ENCODE measurements at regions not wholly inside any gene's neighbourhood (a gene's known extent, or its start where the extent isn't known, plus 50 kb on each side); places are given as distances from the start of the nearest gene placed in this dataset.

DNA sequence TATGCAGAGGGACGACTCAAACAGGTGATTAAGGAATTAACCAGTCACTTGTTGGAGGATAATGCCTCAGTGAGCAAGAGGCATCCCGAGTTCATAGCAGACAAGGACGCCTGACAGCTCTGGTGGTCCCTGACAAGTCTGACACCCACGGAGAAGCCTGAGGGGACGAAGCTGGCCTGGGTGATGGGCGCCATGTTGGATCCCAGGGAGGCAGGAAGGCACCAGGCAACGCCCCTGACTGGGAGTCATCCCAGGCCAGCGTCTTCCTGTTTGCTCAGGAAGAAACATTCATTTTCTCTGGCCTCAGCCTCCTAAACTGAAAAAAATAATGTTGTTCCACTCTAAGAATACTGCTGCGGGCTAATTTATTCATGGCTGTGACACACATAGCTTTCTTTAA, 92.1 kb upstream of the ATP8B1 start:
- no peak overlapping the region for H3K27ac ChIP-seq
- intact Hi-C loops (cut with DNase I) = no loop called here
- no peaks in the 10 kb centered on the region for H3K9me3 ChIP-seq (replicated peaks in 1 of 3)
- no peaks in the 10 kb centered on the region for H3K4me1 ChIP-seq (replicated peaks in 1 of 2)
- no peak overlapping the region for H3K4me3 ChIP-seq
- 70 to 87% (median 83%) methylated on average over 9 of the region's 9 CpGs for WGBS, 4 donors
- no peaks in the 10 kb centered on the region for H3K36me3 ChIP-seq (replicated peaks in 1 of 2)
- no peaks in the 10 kb centered on the region for H3K27me3 ChIP-seq
- no peak for DNase-seq
- TF ChIP-seq, protein P1, sequence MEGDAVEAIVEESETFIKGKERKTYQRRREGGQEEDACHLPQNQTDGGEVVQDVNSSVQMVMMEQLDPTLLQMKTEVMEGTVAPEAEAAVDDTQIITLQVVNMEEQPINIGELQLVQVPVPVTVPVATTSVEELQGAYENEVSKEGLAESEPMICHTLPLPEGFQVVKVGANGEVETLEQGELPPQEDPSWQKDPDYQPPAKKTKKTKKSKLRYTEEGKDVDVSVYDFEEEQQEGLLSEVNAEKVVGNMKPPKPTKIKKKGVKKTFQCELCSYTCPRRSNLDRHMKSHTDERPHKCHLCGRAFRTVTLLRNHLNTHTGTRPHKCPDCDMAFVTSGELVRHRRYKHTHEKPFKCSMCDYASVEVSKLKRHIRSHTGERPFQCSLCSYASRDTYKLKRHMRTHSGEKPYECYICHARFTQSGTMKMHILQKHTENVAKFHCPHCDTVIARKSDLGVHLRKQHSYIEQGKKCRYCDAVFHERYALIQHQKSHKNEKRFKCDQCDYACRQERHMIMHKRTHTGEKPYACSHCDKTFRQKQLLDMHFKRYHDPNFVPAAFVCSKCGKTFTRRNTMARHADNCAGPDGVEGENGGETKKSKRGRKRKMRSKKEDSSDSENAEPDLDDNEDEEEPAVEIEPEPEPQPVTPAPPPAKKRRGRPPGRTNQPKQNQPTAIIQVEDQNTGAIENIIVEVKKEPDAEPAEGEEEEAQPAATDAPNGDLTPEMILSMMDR (IDR thresholded peaks at IDR 0.05) = no peak
- no peak for TF ChIP-seq POLR2A (IDR thresholded peaks at IDR 0.05)

DNA sequence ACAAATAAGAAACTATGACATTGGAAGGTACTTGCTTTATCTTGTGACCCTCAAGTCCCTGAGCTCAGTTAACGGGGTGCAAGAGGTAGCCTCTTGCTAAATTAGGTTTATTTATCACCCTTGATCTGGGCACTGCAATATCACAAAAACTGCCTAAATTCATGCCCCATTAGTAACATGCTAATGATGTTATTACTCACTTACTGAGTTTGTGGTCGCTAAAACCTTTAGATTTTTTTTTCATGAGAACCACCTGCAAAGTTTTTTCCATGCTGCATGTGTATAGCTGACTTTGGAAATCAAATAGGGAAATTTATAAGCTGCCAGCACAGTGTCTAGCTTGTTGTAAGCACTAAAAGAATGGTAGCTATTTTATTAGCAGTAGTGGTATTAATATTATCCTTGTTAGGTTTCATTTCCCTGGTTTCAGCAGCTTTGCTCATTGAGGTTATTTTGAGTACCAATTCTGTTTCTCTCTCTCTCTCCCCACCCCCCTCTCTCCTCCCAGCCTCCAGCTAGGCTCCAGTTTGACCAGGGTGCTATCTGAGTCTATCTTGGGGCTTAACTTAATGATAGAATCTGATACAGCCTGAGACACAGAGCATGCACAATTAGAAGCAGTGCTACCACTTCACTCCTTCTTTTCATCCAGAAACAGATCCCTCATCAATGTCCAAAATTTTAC, 88.7 kb upstream of the ATP8B1 start:
- H3K27me3 ChIP-seq = no peaks in the 10 kb centered on the region
- no peaks in the 10 kb centered on the region for H3K4me1 ChIP-seq (replicated peaks in 1 of 2)
- no peak overlapping the region for H3K27ac ChIP-seq
- 65 to 81% (median 76%) methylated on average over 2 of the region's 2 CpGs for WGBS, 4 donors
- DNase-seq = no peak
- no peaks in the 10 kb centered on the region for H3K36me3 ChIP-seq (replicated peaks in 1 of 2)
- TF ChIP-seq POLR2A (IDR thresholded peaks at IDR 0.05) = no peak
- TF ChIP-seq, protein P1 (IDR thresholded peaks at IDR 0.05) = no peak
- no peak overlapping the region for H3K4me3 ChIP-seq
- intact Hi-C loops (cut with DNase I) = no loop called here
- no peaks in the 10 kb centered on the region for H3K9me3 ChIP-seq (replicated peaks in 1 of 3)

DNA sequence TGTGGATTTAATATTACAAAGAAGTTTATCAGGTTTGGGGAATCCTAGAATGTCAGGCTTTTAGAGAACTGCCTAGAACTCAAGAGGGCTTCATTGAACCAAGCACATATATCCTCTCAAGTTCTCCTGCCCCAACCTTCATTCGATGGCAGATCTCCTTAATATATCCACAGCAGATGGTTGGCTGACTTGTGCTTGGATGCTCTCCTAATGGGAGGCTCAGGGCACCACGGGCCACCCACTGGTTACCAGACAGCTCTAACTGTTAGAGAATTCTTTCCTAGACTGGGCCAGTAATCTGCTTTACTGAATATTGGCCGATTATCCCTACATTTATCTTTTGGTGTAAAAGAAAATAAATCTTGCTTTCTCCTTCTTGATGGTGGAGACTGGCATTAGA, 87.2 kb upstream of the ATP8B1 start:
- TF ChIP-seq POLR2A (IDR thresholded peaks at IDR 0.05) = no peak
- TF ChIP-seq, protein P1 (IDR thresholded peaks at IDR 0.05) = no peak
- Histone ChIP-seq H3K4me1 (replicated peaks in 1 of 2) (no peaks in the 10 kb centered on the region), H3K36me3 (replicated peaks in 1 of 2) (no peaks in the 10 kb centered on the region), H3K9me3 (replicated peaks in 1 of 3) (no peaks in the 10 kb centered on the region), H3K4me3 (no peak overlapping the region), H3K27me3 (no peaks in the 10 kb centered on the region), H3K27ac (no peak overlapping the region)
- intact Hi-C loops (cut with DNase I) = no loop called here
- no peak for DNase-seq
- WGBS, 4 donors = 70 to 75% (median 73%) methylated on average over 3 of the region's 3 CpGs

DNA sequence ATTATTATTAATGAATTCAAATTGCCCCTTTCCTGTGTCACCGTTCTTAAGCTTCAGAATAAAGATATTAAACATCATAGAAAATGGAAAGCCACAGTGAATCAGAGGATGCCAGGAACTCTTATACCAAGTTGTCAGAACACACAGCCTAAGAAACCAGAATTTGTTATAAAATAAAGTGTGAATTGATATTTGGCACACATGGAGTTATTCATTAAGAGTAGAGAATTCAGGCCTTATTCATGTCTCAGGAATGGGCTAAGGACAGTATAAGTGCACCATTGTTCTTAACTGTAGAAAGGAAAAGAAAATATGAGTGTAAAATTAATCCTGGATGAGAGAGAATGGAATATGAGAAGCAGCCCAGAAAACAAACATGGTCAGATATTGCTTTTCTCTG, 86.7 kb upstream of the ATP8B1 start:
- H3K4me1 ChIP-seq (replicated peaks in 1 of 2) = no peaks in the 10 kb centered on the region
- H3K4me3 ChIP-seq = no peak overlapping the region
- intact Hi-C loops (cut with DNase I) = no loop called here
- no peak overlapping the region for H3K27ac ChIP-seq
- H3K27me3 ChIP-seq = no peaks in the 10 kb centered on the region
- H3K9me3 ChIP-seq (replicated peaks in 1 of 3) = no peaks in the 10 kb centered on the region
- TF ChIP-seq POLR2A (IDR thresholded peaks at IDR 0.05) = no peak
- TF ChIP-seq, protein P1 (IDR thresholded peaks at IDR 0.05) = no peak
- no peak for DNase-seq
- 86 to 90% (median 87%) methylated on average over 1 of the region's 1 CpG for WGBS, 4 donors
- H3K36me3 ChIP-seq (replicated peaks in 1 of 2) = no peaks in the 10 kb centered on the region
